ENCODE measurements at regions not wholly inside any gene's neighbourhood (a gene's known extent, or its start where the extent isn't known, plus 50 kb on each side); places are given as distances from the start of the nearest gene placed in this dataset.

GRCh38 chr5:158056130-158056825 is 197.3 kb upstream of the CLINT1 start:
- TF ChIP-seq JUNB (IDR thresholded peaks at IDR 0.05), result no peak
- no peak for TF ChIP-seq ZBTB40 (IDR thresholded peaks at IDR 0.05; ENCODE audit: borderline replicate concordance)
- no peak for TF ChIP-seq SREBF1 (IDR thresholded peaks at IDR 0.05; ENCODE audit: low read length)
- no peak for TF ChIP-seq ZNF622 (IDR thresholded peaks at IDR 0.05)
- no peak for TF ChIP-seq SUZ12 (IDR thresholded peaks at IDR 0.05; ENCODE audit: unreplicated experiment)
- TF ChIP-seq JUND (IDR thresholded peaks at IDR 0.05; ENCODE audit: low read depth, low read length), result no peak
- TF ChIP-seq IKZF1 (conservative IDR thresholded peaks at IDR 0.05), result no peak
- no peak for TF ChIP-seq RFX5 (IDR thresholded peaks at IDR 0.05; ENCODE audit: low read depth, low read length)
- no peak for TF ChIP-seq NR2C1 (IDR thresholded peaks at IDR 0.05)
- no peak for TF ChIP-seq CEBPB (IDR thresholded peaks at IDR 0.05; ENCODE audit: borderline replicate concordance in 1 of 2, low read depth in 2 of 2, low read length in 2 of 2)
- no peak for TF ChIP-seq MEF2A (IDR thresholded peaks at IDR 0.05; ENCODE audit: insufficient read depth, low read depth, low read length)
- no peak for TF ChIP-seq SMARCA5 (IDR thresholded peaks at IDR 0.05)
- no peak for TF ChIP-seq RUNX3 (IDR thresholded peaks at IDR 0.05; ENCODE audit: low read length)
- no peak for TF ChIP-seq IKZF2 (IDR thresholded peaks at IDR 0.05)
- TF ChIP-seq ESRRA (IDR thresholded peaks at IDR 0.05; ENCODE audit: low read length), result no peak
- no peak for TF ChIP-seq MTA2 (IDR thresholded peaks at IDR 0.05; ENCODE audit: low read depth)
- H2AFZ ChIP-seq (ENCODE audit: control insufficient read depth, low read depth, low read length), result no peak overlapping the region
- H3K4me2 ChIP-seq (ENCODE audit: control insufficient read depth, insufficient read depth), result no peak overlapping the region
- 58% methylated on average over 5 of the region's 5 CpGs for WGBS (ENCODE audit: insufficient coverage, insufficient replicate concordance, low lambda C conversion rate, missing lambda C conversion rate)
- intact Hi-C loops (cut with micrococcal nuclease; ENCODE audit: unreplicated experiment) (no loop called here), in situ Hi-C loops (cut with MboI) (no loop called here)
- BruUV-seq (replicated peaks), result no TSS peak
- H3K79me2 ChIP-seq (ENCODE audit: control insufficient read depth, insufficient read depth, low read length), result no peaks in the 10 kb centered on the region
- H3K27me3 ChIP-seq (replicated peaks in 1 of 2; ENCODE audit: control insufficient read depth in 2 of 2, insufficient read depth in 2 of 2, low read length in 1 of 2), result no peaks in the 10 kb centered on the region; a peak in 1 of 4 replicates
- RAD21 ChIA-PET (ENCODE audit: unreplicated experiment), result no interaction called here
- POLR2A ChIA-PET, result no interaction called here
- H3K36me3 ChIP-seq (ENCODE audit: control insufficient read depth in 2 of 2, insufficient read depth in 2 of 2, low read length in 1 of 2), result no peaks in the 10 kb centered on the region
- no peak overlapping the region for H3K27ac ChIP-seq (ENCODE audit: control insufficient read depth, insufficient read depth)
- H3K9ac ChIP-seq (ENCODE audit: control insufficient read depth, insufficient read depth, low read length), result no peak overlapping the region
- no peak for FAIRE-seq
- CTCF ChIA-PET, result interaction anchor here (1.7 kb wide), 1 partner anchor 19 kb away, joined by 5 read pairs; no protein-coding TSS in a partner anchor
- no peak for ATAC-seq
- no peak overlapping the region for H3K4me3 ChIP-seq
- no peaks in the 10 kb centered on the region for H3K9me3 ChIP-seq (replicated peaks; ENCODE audit: control insufficient read depth, insufficient read depth, low read length)
- no peak for DNase-seq (ENCODE audit: low read depth, low spot score)
- H4K20me1 ChIP-seq (ENCODE audit: control insufficient read depth, insufficient read depth), result no peaks in the 10 kb centered on the region
- SMC1A ChIA-PET (ENCODE audit: uncharacterized antibody, unreplicated experiment), result no interaction called here
- H3K4me1 ChIP-seq (ENCODE audit: control insufficient read depth, insufficient read depth, low read length), result no peaks in the 10 kb centered on the region
